CD14-positive monocyte (primary cell): ENCODE measurements at regions not wholly inside any gene's neighbourhood (a gene's known extent, or its start where the extent isn't known, plus 50 kb on each side); places are given as distances from the start of the nearest gene placed in this dataset.

ENCODE experiments used
- DNase-seq, 3 donors: peaks; one replicate each; pipeline ENCODE4 v3.0.0-alpha.2; 2011 to 2022
- H2AFZ ChIP-seq: 2 replicates; pipeline ENCODE4 v1.6.0; 2012; ENCODE audit warnings: mild to moderate bottlenecking, low read depth, low read length, inconsistent platforms; ENCODE audit not compliant: insufficient read depth, poor library complexity, severe bottlenecking
- H3K27ac ChIP-seq, 2 donors: 1 replicate in 1 of 2; 2 replicates in 1 of 2; pipeline ENCODE4 v1.5.1; 2012 to 2013; ENCODE audit warnings: low read length in 2 of 2, control low read depth in 1 of 2, inconsistent platforms in 1 of 2, low read depth in 1 of 2, mild to moderate bottlenecking in 1 of 2
- H3K27me3 ChIP-seq, 2 donors: one replicate each; pipeline versions ENCODE4 v1.6.0 to v1.6.1; 2011 to 2013; ENCODE audit warnings: low read length in 2 of 2; ENCODE audit not compliant: control insufficient read depth in 2 of 2, insufficient read depth in 2 of 2
- H3K36me3 ChIP-seq, 2 donors: replicated peaks in 1 of 2; 1 replicate in 1 of 2; 2 replicates in 1 of 2; pipeline versions ENCODE4 v1.5.1 to v1.6.1; 2012 to 2013; ENCODE audit warnings: low read length in 2 of 2, control low read depth in 1 of 2, inconsistent platforms in 1 of 2, mild to moderate bottlenecking in 1 of 2; ENCODE audit not compliant: insufficient read depth in 2 of 2, control insufficient read depth in 1 of 2
- H3K4me1 ChIP-seq, 2 donors: 1 replicate in 1 of 2; 2 replicates in 1 of 2; pipeline versions ENCODE4 v1.5.1 to v1.6.1; 2012 to 2013; ENCODE audit warnings: low read length in 2 of 2, control low read depth in 1 of 2, inconsistent platforms in 1 of 2, mild to moderate bottlenecking in 1 of 2, moderate library complexity in 1 of 2; ENCODE audit not compliant: insufficient read depth in 2 of 2, control insufficient read depth in 1 of 2
- H3K4me2 ChIP-seq: replicated peaks from 2 replicates; pipeline ENCODE3; 2012; ENCODE audit warnings: low read length, moderate library complexity, mild to moderate bottlenecking; ENCODE audit not compliant: poor library complexity, severe bottlenecking; ENCODE audit errors: extremely low read depth
- H3K4me3 ChIP-seq, 3 experiments: fragments of 200-600 bp in 1 of 3; sonication (generic) in 1 of 3; replicated peaks in 1 of 3; 1 replicate in 2 of 3; 2 replicates in 1 of 3; pipeline ENCODE4 v1.5.1; 2011 to 2013; ENCODE audit warnings: low read length in 3 of 3, mild to moderate bottlenecking in 3 of 3, control low read depth in 2 of 3, low read depth in 2 of 3, inconsistent platforms in 1 of 3, moderate library complexity in 1 of 3
- H3K79me2 ChIP-seq: 2 replicates; pipeline ENCODE4 v1.6.0; 2012; ENCODE audit warnings: mild to moderate bottlenecking, control low read depth, inconsistent platforms, low read length, moderate library complexity; ENCODE audit not compliant: insufficient read depth
- H3K9ac ChIP-seq: 2 replicates; pipeline ENCODE4 v1.6.0; 2017; ENCODE audit warnings: low read length, mild to moderate bottlenecking; ENCODE audit not compliant: insufficient read depth, poor library complexity, severe bottlenecking
- H3K9me3 ChIP-seq, 2 donors: replicated peaks in 1 of 2; 1 replicate in 1 of 2; 2 replicates in 1 of 2; pipeline versions ENCODE4 v1.5.1 to v1.6.1; 2012 to 2013; ENCODE audit warnings: low read length in 2 of 2, control low read depth in 1 of 2; ENCODE audit not compliant: control insufficient read depth in 1 of 2, insufficient read depth in 1 of 2
- H4K20me1 ChIP-seq: 2 replicates; pipeline ENCODE4 v1.6.0; 2012; ENCODE audit warnings: mild to moderate bottlenecking, low read length, control low read depth, moderate library complexity; ENCODE audit not compliant: insufficient read depth
- H3K27ac Mint-ChIP-seq, 7 donors: one replicate each; pipeline ENCODE4 v1.8.0; 2020; ENCODE audit warnings: mild to moderate bottlenecking in 7 of 7, mixed read lengths in 7 of 7, moderate library complexity in 6 of 7, inconsistent platforms in 2 of 7
- H3K27me3 Mint-ChIP-seq, 3 donors: one replicate each; pipeline ENCODE4 v1.8.0; 2021 to 2022; ENCODE audit warnings: low read depth in 3 of 3, mild to moderate bottlenecking in 3 of 3, mixed read lengths in 3 of 3, moderate library complexity in 3 of 3, inconsistent platforms in 1 of 3
- H3K36me3 Mint-ChIP-seq, 2 donors: one replicate each; pipeline ENCODE4 v1.8.0; 2020; ENCODE audit warnings: mixed read lengths in 2 of 2, inconsistent platforms in 1 of 2, mild to moderate bottlenecking in 1 of 2
- H3K4me1 Mint-ChIP-seq: one replicate; pipeline ENCODE4 v1.8.0; 2020; ENCODE audit warnings: mild to moderate bottlenecking, mixed read lengths
- H3K4me3 Mint-ChIP-seq, 2 donors: one replicate each; pipeline ENCODE4 v1.8.0; 2020; ENCODE audit warnings: mild to moderate bottlenecking in 2 of 2, mixed read lengths in 2 of 2, moderate library complexity in 1 of 2
- H3K9me3 Mint-ChIP-seq, 7 donors: one replicate each; pipeline ENCODE4 v1.8.0; 2020 to 2022; ENCODE audit warnings: mixed read lengths in 7 of 7, mild to moderate bottlenecking in 6 of 7, moderate library complexity in 6 of 7, inconsistent platforms in 2 of 7
- WGBS: methylation state at CpG from one replicate; pipeline ENCODE4 v1.1.5; 2013; ENCODE audit warnings: missing lambda C conversion rate; ENCODE audit not compliant: insufficient coverage; 5-methylcytosine and 5-hydroxymethylcytosine counted together
- intact Hi-C, 2 donors: fragments of 100-400 bp; cut with micrococcal nuclease; formaldehyde crosslinking; loops; one replicate each; pipeline versions ENCODE4 v1.15.0 to v1.15.1; 2023
- TF ChIP-seq, protein P1 (sequence below): fragments of 200-600 bp; IDR thresholded peaks from one replicate; pipeline ENCODE4 v1.8.0; 2022; ENCODE audit warnings: antibody characterized with exemption, mild to moderate bottlenecking

DNA sequence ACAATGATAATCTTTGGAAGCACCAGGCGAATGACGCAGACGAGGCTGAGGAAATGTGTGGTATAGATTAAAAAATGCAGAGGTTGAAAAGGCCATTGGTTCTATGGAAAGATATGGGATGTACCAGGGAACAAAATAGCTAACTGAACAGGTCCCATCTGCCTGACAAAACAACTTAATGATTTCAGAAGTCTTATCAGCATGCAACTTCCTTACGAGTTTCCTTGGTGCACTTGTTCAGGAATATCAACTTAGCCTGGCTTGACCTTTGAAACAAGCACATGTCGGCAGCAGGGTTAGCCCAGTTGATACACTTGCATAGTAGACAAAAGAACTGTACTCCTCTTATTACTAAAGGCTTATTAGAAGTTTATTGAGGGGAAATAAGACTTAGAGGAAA is 90.9 kb upstream of the CDH11 start:
- no peak overlapping the region for H3K9ac ChIP-seq
- intact Hi-C loops, result no loop called here
- Mint-ChIP-seq H3K36me3 (no peaks in the 10 kb centered on the region), H3K4me1 (no peaks in the 10 kb centered on the region), H3K9me3 (peaks cover 0 to 2% (median 2%) of the 10 kb centered on the region in 7 donors), H3K27me3 (no peaks in the 10 kb centered on the region), H3K27ac (no peak overlapping the region), H3K4me3 (no peak overlapping the region)
- H3K4me3 ChIP-seq, result no peak overlapping the region
- no peaks in the 10 kb centered on the region for H3K9me3 ChIP-seq
- no peak overlapping the region for H3K27ac ChIP-seq
- H4K20me1 ChIP-seq, result no peaks in the 10 kb centered on the region
- TF ChIP-seq, protein P1, sequence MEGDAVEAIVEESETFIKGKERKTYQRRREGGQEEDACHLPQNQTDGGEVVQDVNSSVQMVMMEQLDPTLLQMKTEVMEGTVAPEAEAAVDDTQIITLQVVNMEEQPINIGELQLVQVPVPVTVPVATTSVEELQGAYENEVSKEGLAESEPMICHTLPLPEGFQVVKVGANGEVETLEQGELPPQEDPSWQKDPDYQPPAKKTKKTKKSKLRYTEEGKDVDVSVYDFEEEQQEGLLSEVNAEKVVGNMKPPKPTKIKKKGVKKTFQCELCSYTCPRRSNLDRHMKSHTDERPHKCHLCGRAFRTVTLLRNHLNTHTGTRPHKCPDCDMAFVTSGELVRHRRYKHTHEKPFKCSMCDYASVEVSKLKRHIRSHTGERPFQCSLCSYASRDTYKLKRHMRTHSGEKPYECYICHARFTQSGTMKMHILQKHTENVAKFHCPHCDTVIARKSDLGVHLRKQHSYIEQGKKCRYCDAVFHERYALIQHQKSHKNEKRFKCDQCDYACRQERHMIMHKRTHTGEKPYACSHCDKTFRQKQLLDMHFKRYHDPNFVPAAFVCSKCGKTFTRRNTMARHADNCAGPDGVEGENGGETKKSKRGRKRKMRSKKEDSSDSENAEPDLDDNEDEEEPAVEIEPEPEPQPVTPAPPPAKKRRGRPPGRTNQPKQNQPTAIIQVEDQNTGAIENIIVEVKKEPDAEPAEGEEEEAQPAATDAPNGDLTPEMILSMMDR, result no peak
- H3K4me2 ChIP-seq, result no peak overlapping the region
- no peaks in the 10 kb centered on the region for H3K79me2 ChIP-seq
- DNase-seq, result no peak
- 79% methylated on average over 4 of the region's 5 CpGs for WGBS
- no peak overlapping the region for H2AFZ ChIP-seq
- H3K4me1 ChIP-seq, result no peaks in the 10 kb centered on the region
- no peaks in the 10 kb centered on the region for H3K27me3 ChIP-seq
- H3K36me3 ChIP-seq, result no peaks in the 10 kb centered on the region

GRCh38 chr16:65212240-65212639 is 90.4 kb upstream of the CDH11 start:
- H2AFZ ChIP-seq, result no peak overlapping the region
- intact Hi-C loops, result no loop called here
- H3K79me2 ChIP-seq, result no peaks in the 10 kb centered on the region
- no peak overlapping the region for H3K9ac ChIP-seq
- H3K27me3 ChIP-seq, result no peaks in the 10 kb centered on the region
- TF ChIP-seq, protein P1, result no peak
- no peak overlapping the region for H3K27ac Mint-ChIP-seq
- no peak overlapping the region for H3K4me3 ChIP-seq
- H3K4me2 ChIP-seq, result no peak overlapping the region
- H3K9me3 Mint-ChIP-seq, result peaks cover 0 to 2% (median 2%) of the 10 kb centered on the region in 7 donors
- H3K4me1 Mint-ChIP-seq, result no peaks in the 10 kb centered on the region
- H3K4me3 Mint-ChIP-seq, result no peak overlapping the region
- no peaks in the 10 kb centered on the region for H3K36me3 ChIP-seq
- no peak overlapping the region for H3K27ac ChIP-seq
- H3K36me3 Mint-ChIP-seq, result no peaks in the 10 kb centered on the region
- WGBS, result 100% methylated on average over 1 of the region's 6 CpGs
- H3K27me3 Mint-ChIP-seq, result no peaks in the 10 kb centered on the region
- DNase-seq, result no peak
- no peaks in the 10 kb centered on the region for H4K20me1 ChIP-seq
- H3K4me1 ChIP-seq, result no peaks in the 10 kb centered on the region
- H3K9me3 ChIP-seq, result no peaks in the 10 kb centered on the region
